ENCODE measurements at regions not wholly inside any gene's neighbourhood (a gene's known extent, or its start where the extent isn't known, plus 50 kb on each side); places are given as distances from the start of the nearest gene placed in this dataset.

GRCh38 chr16:60564588-60564987 is 1471.7 kb downstream of the CDH8 start:
- no peak for TF ChIP-seq CTCF (IDR thresholded peaks at IDR 0.05)
- no peak for TF ChIP-seq POLR2A (IDR thresholded peaks at IDR 0.05)
